Neural cell (in vitro differentiated cells): ENCODE measurements at regions not wholly inside any gene's neighbourhood (a gene's known extent, or its start where the extent isn't known, plus 50 kb on each side); places are given as distances from the start of the nearest gene placed in this dataset.

ENCODE experiments used
- EP300 ChIP-seq: fragments of 450-650 bp; conservative IDR thresholded peaks from 2 replicates; pipeline ENCODE4 v1.6.1; 2014; ENCODE audit warnings: antibody characterized with exemption, mild to moderate bottlenecking, moderate library complexity; ENCODE audit not compliant: poor library complexity, severe bottlenecking
- EZH2 ChIP-seq: fragments of 200-600, 300-800 bp; shearing (Covaris generic), sonication (generic); IDR thresholded peaks from 2 replicates; pipeline ENCODE4 v1.6.1; 2014; ENCODE audit warnings: antibody characterized with exemption, low read length, borderline replicate concordance, mild to moderate bottlenecking; ENCODE audit not compliant: insufficient read depth, poor library complexity, severe bottlenecking
- POLR2AphosphoS5 ChIP-seq: IDR thresholded peaks from 2 replicates; pipeline ENCODE4 v1.6.1; 2012
- RAD21 ChIP-seq: fragments of 450-650 bp; conservative IDR thresholded peaks from 2 replicates; pipeline ENCODE4 v1.6.1; 2014; ENCODE audit warnings: antibody characterized with exemption, mild to moderate bottlenecking, moderate library complexity
- TF ChIP-seq, protein P1 (sequence below): fragments of 450-650 bp; IDR thresholded peaks from 2 replicates; pipeline ENCODE4 v1.5.1; 2014; ENCODE audit warnings: antibody characterized with exemption, mild to moderate bottlenecking, moderate library complexity; ENCODE audit not compliant: poor library complexity, severe bottlenecking

DNA sequence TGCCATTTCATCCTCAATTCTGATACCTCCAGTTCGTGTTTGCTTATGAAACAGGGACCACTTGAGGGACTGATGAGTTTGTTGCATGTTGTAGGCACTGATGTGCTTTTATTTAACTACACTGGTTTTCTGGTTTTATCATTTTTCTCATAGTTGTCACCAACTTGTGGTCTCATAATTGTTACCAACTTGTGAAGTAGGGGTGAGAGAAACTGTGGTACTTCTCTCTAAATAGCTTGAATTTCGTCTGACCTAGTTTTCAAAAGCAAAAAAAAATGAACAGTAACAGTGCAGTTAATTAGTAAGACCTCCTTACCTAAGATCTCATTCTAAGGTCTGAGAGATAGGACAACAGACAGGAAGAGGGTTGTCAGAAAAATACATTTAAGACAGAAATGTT, 78.0 kb downstream of the ANXA2R start:
- TF ChIP-seq EP300 (no peak), EZH2 (no peak), RAD21 (no peak), POLR2AphosphoS5 (no peak)
- TF ChIP-seq, protein P1, sequence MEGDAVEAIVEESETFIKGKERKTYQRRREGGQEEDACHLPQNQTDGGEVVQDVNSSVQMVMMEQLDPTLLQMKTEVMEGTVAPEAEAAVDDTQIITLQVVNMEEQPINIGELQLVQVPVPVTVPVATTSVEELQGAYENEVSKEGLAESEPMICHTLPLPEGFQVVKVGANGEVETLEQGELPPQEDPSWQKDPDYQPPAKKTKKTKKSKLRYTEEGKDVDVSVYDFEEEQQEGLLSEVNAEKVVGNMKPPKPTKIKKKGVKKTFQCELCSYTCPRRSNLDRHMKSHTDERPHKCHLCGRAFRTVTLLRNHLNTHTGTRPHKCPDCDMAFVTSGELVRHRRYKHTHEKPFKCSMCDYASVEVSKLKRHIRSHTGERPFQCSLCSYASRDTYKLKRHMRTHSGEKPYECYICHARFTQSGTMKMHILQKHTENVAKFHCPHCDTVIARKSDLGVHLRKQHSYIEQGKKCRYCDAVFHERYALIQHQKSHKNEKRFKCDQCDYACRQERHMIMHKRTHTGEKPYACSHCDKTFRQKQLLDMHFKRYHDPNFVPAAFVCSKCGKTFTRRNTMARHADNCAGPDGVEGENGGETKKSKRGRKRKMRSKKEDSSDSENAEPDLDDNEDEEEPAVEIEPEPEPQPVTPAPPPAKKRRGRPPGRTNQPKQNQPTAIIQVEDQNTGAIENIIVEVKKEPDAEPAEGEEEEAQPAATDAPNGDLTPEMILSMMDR, result no peak
